HG03354 (cell line): ENCODE measurements at regions not wholly inside any gene's neighbourhood (a gene's known extent, or its start where the extent isn't known, plus 50 kb on each side); places are given as distances from the start of the nearest gene placed in this dataset.

ENCODE experiments used
- ATAC-seq: cut with Tn5 transposase; IDR thresholded peaks from one replicate; pipeline ENCODE4 v1.9.1; 2021; ENCODE audit warnings: mild to moderate bottlenecking; ENCODE audit not compliant: unreplicated experiment, poor library complexity, severe bottlenecking

DNA sequence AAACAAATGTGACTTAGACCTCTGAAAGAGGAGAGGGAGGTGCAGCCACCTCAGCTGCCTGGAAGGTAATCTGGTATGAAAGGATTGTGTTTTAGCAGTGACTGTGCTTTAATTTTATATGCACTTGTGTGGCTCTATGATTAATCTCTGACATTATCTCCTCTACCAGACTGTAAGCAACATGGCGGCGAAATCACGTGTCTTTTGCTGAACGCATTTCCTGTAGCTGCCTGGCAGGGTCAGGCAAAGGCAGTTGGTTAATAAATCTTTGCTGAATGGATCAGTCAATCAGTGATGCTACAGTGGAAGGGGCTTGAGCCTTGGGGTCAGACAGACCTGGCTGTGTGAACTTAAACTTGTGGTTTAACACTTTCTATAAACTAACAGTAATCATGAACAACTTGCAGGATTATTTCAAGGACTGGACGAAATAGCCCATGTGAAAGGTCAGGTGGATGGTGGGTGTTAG, 96.9 kb downstream of the ADSS2 start:
- ATAC-seq, result no peak

DNA sequence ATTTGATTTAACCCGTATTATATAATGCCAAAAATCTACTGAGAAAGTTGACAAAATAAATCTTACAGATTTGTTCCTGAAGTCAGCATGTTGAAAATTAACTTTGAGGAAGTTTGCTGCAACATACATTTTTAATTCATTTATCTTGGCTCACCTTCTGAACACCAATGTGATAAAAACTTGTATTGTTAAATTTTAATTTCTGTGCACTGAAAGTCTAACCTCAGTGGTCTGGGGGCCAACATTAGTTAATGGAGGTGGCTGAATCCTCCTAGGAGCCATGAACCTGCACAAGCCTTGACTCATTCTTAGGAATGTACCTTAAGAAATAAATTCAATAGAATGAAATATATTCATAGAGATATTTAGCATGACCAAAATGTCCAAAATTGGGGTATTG, 95.3 kb downstream of the ADSS2 start:
- no peak for ATAC-seq
